ENCODE measurements at regions not wholly inside any gene's neighbourhood (a gene's known extent, or its start where the extent isn't known, plus 50 kb on each side); places are given as distances from the start of the nearest gene placed in this dataset.

GRCh38 chr7:149584530-149584929 lies 86.9 kb upstream of the ZNF746 start:
- TF ChIP-seq CTCF (conservative IDR thresholded peaks at IDR 0.05; ENCODE audit: low read length), result no peak
- TF ChIP-seq EZH2phosphoT487 (IDR thresholded peaks at IDR 0.05; ENCODE audit: borderline replicate concordance), result no peak
